Stimulated activated naive CD4-positive, alpha-beta T cell treated with Interleukin-2 at 50 U/mL for 16 hours (primary cell): ENCODE measurements at regions not wholly inside any gene's neighbourhood (a gene's known extent, or its start where the extent isn't known, plus 50 kb on each side); places are given as distances from the start of the nearest gene placed in this dataset.
A peak's percentile ranks its signal among the peaks of the same experiment; 100 is the strongest.
"Not testable (repeated sequence)": the region's sequence is repeated elsewhere in the genome, so short reads cannot be mapped to it uniquely, and the experiment has no call there.

Source experiments
- DNase-seq: peaks from one replicate; lab custom pipeline; 2025; lab: John Stamatoyannopoulos, UW

DNA sequence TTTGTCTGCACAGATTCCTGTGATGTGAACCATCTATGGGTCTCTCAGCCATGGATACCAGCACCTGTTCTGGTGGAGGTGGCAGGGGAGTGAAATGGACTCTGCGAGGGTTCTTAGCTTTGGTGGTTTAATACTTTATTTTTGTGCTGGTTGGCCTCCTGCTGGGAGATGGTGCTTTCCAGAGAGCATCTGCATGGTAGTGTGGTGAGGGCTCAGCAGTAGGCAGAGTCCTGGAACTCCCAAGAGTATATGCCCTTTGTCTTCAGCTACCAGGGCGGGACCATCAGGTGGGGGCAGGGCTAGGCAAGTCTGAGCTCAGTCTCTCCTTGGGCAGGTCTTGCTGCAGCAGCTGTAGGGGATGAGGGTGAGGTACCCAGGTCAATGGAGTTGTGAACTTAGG is 97.5 kb upstream of the TRIM2 start:
- DNase-seq = not testable (repeated sequence)

- DNase-seq = no peak
Measured at GRCh38 chr4:153107246-153107645, 97.0 kb upstream of the TRIM2 start.

DNA sequence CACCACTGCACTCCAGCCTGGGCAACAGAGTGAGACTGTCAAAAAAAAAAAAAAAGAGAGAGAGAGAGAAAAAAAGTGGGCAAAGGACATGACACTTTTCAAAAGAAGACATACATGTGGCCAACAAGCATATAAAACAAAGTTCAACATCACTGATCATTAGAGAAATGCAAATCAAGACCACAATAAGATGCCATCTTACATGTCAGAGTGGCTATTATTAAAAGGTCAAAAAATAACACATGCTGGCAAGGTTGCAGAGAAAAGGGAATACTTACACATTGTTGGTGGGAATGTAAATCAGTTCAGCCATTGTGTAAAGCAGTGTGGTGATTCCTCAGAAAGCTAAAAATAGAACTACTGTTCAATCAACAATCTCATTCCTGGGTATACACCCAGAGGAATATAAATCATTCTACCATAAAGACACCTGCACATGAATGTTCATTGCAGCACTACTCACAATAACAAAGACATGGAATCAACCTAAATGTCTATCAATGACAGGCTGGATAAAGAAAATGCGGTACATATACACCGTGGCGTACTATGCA is 94.9 kb upstream of the TRIM2 start:
- DNase-seq = no peak

DNA sequence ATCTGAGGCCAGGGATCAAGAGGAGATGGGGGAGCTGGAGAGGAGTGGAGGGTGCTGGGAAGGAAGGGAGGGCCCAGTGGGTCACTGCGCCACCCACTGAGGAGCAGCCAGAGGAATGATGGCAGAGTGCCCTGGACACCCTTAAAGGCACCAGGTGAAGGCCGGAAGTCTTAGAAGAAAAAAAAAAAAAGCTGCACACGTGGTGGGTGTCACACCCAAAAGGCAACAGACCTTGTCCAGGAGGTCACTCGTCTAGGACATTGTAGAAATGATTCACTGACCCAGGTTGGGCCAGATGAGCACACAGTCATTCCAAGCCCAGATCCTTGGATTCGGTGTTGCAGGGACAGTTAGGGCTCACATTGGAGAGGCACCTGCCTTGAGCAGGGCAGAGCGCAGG is 93.5 kb upstream of the TRIM2 start:
- no peak for DNase-seq

- DNase-seq = no peak
Measured at GRCh38 chr4:153111426-153112040, 92.7 kb upstream of the TRIM2 start.

- DNase-seq = no peak
Measured at GRCh38 chr4:153112041-153112441, 92.2 kb upstream of the TRIM2 start.

DNA sequence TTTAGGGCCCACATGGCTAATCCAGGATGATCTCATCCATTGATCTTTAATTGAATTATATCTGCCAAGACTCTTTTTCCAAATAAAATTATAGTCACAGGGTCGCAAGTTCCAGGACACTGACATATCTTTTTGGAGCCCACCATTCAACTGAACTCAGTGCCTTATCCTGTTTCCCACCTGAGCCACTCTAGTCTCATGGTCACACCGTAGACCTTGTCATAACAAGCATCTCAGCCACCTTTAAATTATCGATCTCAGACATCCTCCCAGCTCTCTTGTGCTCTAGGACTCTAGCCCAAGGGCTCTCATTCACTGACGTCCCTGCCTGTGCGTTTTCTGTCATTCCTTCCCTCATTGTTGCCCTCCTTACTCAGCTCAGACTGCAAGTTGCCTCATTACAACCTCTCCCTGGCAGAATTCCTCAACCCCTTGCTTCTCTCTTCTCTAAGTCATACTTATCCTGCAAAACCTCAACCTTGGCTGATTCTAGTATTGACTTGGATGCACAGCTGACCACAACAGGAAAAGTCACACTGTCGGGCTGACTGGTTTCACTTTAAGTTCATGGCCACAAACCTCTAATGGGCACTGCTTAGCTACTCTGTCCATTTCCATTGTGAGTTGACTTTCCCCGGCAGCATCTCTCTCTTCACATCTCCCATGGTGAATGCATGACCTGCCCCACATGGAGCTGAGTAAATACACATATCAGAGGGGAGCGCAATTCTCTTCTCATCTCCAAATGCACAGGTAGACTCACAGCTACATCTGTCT is 91.0 kb upstream of the TRIM2 start:
- DNase-seq = no peak

- DNase-seq = no peak
Measured at GRCh38 chr4:153113838-153114105, 90.5 kb upstream of the TRIM2 start.

DNA sequence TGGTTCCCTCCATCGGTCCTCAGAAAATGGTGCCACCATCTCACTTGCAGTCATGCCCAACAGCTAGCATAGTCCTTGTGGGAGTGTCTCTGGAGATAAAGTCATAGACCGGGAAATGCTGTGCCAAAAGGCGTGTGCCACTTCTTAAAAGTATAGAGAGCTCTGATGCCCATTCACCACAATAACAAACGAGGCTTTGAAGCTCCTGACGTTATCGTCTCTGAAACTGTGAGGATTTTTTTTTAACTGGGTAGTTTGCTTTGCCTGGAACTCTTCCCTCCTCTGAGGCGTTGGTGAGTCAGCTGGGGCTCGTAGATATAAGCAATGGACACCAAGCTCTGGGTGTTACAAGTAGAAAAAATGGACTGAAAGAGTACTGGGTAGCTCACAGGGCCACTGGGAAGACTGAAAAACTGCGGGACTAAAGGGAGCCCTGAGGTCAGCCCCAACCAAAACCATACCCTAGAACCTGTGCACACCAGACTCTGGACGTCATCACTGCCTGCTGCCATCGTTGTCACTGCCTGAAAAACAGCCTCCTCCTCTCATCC is 89.4 kb upstream of the TRIM2 start:
- DNase-seq = peak; percentile 44

GRCh38 chr4:153115322-153116290 is 88.6 kb upstream of the TRIM2 start:
- peak; percentile 66 for DNase-seq

DNA sequence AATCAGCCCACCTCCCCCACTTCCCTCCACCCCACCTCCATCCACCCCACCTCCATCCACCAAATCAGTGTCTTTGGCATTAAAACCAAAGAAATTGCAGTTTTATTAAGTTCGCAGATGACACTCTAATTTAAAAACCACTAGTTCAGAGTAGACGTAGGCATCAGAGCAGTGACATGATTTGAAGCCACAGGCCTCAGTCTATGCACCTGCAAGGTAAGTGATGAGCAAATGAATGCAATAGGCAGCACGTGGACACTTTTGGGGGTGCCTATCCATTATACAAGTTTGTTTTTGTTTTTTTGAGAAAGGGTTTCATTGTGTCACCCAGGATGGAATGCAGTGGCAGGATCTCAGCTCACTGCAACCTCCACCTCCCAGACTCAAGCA is 88.0 kb upstream of the TRIM2 start:
- DNase-seq = no peak

DNA sequence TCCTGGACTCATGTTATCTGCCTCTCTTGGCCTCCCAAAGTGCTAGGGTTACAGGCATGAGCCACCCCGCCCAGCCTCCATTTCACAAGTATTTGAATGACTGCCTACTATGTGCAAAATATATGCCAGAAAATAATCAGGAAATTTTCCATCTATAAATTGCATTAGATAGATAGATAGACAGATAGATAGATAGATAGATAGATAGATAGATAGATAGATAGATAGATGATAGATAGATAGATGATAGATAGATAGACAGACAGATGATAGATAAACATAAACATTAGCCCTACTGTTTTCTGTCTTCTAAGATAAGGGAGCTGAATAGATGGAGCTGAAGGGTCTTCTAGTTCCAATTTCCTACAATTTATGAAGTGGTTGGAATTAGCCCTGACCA is 87.4 kb upstream of the TRIM2 start:
- DNase-seq = no peak

DNA sequence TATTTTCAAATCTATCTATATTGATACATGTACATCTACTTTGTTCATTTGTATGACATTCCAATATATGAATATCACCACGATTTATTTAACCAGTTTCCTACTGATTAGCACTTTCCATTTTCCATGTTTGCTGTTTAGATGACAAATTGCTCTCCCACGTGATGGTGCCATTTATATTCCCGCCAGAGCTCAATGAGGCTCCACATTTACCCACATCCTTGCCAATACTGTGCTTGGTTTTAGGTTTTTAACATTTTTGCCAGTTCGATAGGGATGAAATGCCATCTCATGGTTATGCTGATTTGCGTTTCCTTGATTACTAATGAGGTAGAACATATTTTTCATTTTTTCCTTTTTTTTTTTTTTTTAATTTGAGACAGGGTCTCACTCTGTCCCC is 86.7 kb upstream of the TRIM2 start:
- no peak for DNase-seq

DNA sequence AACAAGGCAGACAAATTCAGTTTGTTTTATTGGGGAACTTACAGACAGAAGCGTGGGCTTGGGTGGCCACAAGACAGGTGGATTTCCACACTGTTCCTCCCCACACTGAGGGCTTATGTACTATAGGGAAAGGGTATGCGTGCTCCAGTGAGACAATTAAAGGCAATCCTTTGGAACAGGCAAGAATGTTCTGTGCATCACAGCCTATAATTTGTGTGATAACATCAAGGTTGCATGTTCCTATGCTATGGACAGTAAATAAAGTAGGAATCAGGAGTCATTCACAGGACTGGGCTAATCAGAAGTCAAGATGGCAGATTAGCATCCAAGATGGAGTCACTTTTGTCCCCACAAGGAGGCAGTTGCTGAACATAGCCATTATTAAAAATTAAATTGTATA is 84.6 kb upstream of the TRIM2 start:
- no peak for DNase-seq

- no peak for DNase-seq
Measured at GRCh38 chr4:153120235-153120634, 84.0 kb upstream of the TRIM2 start.

GRCh38 chr4:153122855-153123254 is 81.4 kb upstream of the TRIM2 start:
- DNase-seq = no peak

DNA sequence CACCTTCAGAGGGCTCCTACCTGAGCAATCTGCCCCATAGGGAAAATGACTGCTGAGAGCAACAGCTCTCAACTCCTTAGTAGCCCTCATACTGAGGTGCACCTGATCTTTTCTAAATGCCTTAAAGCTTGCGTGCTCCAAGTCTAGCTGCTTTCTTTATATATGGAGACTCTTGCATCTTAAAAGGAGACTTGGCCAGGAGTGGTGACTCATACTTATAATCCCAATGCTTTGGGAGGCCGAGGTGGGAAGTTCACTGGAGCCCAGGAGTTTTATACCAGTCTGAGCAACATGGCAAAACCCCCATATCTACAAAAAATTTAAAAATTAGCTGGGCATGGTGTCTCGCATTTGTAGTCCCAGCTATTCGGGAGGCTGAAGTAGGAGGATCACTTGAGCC is 78.1 kb upstream of the TRIM2 start:
- no peak for DNase-seq

GRCh38 chr4:153127760-153128494 is 76.3 kb upstream of the TRIM2 start:
- peak; percentile 69 for DNase-seq

- DNase-seq = no peak
Measured at GRCh38 chr4:153131596-153131995, 72.6 kb upstream of the TRIM2 start.

GRCh38 chr4:153137159-153137558 is 67.1 kb upstream of the TRIM2 start:
- DNase-seq = no peak
